AG04449 (cell line): ENCODE measurements at regions not wholly inside any gene's neighbourhood (a gene's known extent, or its start where the extent isn't known, plus 50 kb on each side); places are given as distances from the start of the nearest gene placed in this dataset.

Source experiments
- CTCF ChIA-PET: fragments of 350-600 bp; formaldehyde crosslinking; extraction: SDS; loops from one replicate; lab custom pipeline; 2021; ENCODE audit warnings: antibody characterized with exemption; lab: Yijun Ruan, JAX
- POLR2A ChIA-PET: fragments of 400-600, 350-600 bp; formaldehyde crosslinking; extraction: SDS; loops from one replicate; lab custom pipeline; 2020; ENCODE audit warnings: antibody characterized with exemption, inconsistent platforms; lab: Yijun Ruan, JAX
- DNase-seq: peaks from one replicate; pipeline ENCODE4 v3.0.0-alpha.2; 2010; ENCODE audit warnings: low read depth, low spot score
- H3K4me3 ChIP-seq: 2 replicates; pipeline ENCODE4 v1.5.1; 2011; ENCODE audit warnings: low read depth, mild to moderate bottlenecking, control low read depth, low read length
- TF ChIP-seq, protein P1 (sequence below): IDR thresholded peaks from one replicate; pipeline ENCODE4 v1.5.1; 2011; ENCODE audit warnings: mild to moderate bottlenecking, moderate library complexity, low read length, control low read depth, inconsistent platforms; ENCODE audit not compliant: insufficient read depth; ENCODE audit errors: missing control alignments

DNA sequence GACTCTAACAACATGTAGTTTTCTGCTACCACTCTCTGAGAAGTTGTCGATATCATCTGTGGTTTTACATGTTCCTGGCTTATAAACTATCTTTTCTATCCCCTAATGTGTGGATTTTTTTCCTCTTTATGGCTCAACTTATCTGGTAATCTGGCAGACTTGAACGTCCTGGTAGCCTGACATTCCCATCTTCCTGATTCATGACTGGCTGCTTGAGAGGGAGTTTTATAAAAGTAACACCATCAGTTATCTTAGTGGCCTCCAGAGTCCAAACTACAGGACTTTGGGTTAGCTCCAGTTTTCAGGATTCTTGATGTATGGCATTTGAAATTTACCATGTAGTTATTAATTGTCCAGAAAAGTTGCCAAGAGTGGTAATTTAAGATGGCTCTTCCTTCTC lies 174.0 kb upstream of the GULP1 start:
- DNase-seq = no peak
- CTCF ChIA-PET = no interaction called here
- H3K4me3 ChIP-seq = no peak overlapping the region
- TF ChIP-seq, protein P1, sequence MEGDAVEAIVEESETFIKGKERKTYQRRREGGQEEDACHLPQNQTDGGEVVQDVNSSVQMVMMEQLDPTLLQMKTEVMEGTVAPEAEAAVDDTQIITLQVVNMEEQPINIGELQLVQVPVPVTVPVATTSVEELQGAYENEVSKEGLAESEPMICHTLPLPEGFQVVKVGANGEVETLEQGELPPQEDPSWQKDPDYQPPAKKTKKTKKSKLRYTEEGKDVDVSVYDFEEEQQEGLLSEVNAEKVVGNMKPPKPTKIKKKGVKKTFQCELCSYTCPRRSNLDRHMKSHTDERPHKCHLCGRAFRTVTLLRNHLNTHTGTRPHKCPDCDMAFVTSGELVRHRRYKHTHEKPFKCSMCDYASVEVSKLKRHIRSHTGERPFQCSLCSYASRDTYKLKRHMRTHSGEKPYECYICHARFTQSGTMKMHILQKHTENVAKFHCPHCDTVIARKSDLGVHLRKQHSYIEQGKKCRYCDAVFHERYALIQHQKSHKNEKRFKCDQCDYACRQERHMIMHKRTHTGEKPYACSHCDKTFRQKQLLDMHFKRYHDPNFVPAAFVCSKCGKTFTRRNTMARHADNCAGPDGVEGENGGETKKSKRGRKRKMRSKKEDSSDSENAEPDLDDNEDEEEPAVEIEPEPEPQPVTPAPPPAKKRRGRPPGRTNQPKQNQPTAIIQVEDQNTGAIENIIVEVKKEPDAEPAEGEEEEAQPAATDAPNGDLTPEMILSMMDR = no peak
- POLR2A ChIA-PET = no interaction called here

DNA sequence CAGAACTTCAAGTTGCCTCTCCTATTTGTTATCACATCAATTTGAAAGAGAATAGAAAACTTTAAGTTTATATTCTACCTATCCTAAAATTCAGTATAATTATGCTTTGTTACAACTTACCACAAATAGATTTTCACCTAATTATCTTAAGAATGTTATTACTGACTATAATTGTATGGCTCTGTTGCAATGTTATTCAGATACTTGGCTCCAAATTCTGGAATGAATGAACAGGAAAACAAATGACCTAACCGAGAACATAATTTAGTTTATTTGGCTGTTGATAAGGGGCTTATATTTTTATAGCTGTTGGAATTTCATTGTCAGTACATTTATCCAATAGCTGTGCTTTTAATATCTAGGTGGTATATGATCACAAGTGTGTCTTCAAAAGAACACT lies 173.2 kb upstream of the GULP1 start:
- POLR2A ChIA-PET = no interaction called here
- no peak overlapping the region for H3K4me3 ChIP-seq
- TF ChIP-seq, protein P1 = no peak
- CTCF ChIA-PET = interaction anchor here (0.7 kb wide), 1 partner anchor 684 kb away, joined by 3 read pairs; no protein-coding TSS in a partner anchor
- DNase-seq = no peak

DNA sequence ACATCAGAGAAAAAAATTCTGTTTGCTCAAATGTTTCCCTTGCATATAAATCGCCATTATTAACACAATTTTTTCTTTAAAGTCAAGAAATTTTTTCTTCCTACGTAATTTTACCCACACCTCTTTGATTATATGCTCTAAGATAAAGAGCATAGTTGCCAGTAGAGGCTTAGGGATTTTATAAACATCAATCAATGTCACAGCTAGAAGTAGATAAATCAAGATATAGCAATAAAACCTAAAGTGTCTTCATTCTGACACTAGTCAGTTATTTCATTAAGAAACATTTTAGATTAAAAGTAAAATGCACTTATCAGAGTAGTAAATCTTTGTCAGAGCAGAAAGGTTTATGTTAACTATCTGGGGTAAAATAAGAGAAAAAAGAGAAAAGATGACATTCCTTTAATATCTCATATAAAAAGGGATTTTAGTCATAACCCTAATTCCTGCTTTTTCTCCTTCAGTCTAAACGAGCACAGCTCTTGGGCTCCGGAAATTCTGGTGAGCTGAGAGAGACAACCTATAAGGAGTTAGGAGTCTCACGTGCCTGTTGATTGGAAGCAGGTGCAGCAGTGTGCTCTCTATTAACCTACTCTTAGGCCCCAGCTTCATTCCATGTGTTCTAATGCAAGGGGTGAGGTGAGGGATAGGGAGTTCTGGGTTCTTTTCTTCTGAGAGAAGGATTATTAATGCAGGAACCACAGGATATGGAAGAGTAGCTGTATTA lies 172.4 kb upstream of the GULP1 start:
- H3K4me3 ChIP-seq = no peak overlapping the region
- POLR2A ChIA-PET = no interaction called here
- TF ChIP-seq, protein P1 = no peak
- DNase-seq = no peak
- CTCF ChIA-PET = no interaction called here

DNA sequence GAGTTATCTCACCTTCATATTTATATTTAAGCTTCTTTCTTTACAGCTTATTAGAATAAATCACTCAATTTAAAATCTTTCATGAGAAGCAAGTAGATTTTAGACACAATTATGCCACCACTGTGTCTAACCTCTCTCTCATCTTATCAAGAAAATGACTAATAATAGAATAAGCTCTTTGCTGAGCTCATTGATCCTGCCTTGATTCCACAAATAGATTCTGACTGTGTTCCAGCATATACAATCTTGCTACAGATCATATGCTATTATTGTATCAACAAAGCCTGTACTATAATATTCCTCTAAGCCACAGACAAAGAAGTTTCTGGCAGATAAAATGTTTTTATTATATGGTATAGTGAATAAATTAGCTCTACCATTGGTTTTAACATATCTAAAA lies 168.7 kb upstream of the GULP1 start:
- CTCF ChIA-PET = interaction anchor here (0.7 kb wide), 1 partner anchor 100 kb away, joined by 3 read pairs; no protein-coding TSS in a partner anchor
- POLR2A ChIA-PET = no interaction called here
- H3K4me3 ChIP-seq = no peak overlapping the region
- DNase-seq = no peak
- TF ChIP-seq, protein P1 = no peak

DNA sequence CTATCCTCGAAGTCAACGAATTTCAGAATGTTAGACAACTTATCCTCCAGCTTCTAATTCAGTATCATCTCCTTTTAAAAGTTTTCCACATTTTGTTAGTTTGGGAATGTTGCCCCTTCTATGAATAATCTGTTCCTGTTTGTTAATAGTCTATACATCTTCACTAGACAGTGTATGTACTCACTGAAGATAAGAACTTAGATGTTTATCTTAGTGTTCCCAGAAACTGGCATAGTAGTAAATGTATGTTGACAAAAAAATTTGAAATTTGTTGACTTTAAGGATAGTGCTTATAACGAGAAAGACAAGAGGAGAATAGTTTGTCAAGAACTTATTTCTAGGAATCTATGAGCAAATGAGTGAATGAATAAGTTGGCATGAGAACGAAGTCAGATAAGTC lies 162.0 kb upstream of the GULP1 start:
- POLR2A ChIA-PET = no interaction called here
- H3K4me3 ChIP-seq = no peak overlapping the region
- DNase-seq = no peak
- TF ChIP-seq, protein P1 = no peak
- CTCF ChIA-PET = no interaction called here

DNA sequence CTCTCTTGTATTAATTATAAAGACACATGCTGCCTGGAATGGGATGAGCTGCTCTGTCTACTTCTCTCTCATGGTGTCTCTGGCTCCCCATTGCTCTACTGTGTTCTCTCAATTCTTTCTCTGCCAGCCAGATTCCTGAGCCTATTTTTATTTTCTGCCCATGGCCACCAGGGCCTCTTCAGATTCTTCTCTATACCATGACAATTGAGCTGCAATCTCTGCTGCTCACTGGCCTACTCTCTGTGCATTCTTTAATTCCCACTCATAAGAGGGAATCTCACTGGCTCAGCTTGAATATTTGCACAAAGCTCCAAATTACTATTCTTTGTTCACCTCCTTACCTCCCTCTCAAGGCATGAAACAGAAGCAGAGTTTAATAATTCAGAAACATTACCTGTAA lies 161.4 kb upstream of the GULP1 start:
- ChIA-PET CTCF (interaction anchor here (0.8 kb wide), 1 partner anchor 10 kb away, joined by 3 read pairs; no protein-coding TSS in a partner anchor), POLR2A (no interaction called here)
- TF ChIP-seq, protein P1 = no peak
- no peak overlapping the region for H3K4me3 ChIP-seq
- DNase-seq = no peak
